ENCODE measurements at regions not wholly inside any gene's neighbourhood (a gene's known extent, or its start where the extent isn't known, plus 50 kb on each side); places are given as distances from the start of the nearest gene placed in this dataset.

DNA sequence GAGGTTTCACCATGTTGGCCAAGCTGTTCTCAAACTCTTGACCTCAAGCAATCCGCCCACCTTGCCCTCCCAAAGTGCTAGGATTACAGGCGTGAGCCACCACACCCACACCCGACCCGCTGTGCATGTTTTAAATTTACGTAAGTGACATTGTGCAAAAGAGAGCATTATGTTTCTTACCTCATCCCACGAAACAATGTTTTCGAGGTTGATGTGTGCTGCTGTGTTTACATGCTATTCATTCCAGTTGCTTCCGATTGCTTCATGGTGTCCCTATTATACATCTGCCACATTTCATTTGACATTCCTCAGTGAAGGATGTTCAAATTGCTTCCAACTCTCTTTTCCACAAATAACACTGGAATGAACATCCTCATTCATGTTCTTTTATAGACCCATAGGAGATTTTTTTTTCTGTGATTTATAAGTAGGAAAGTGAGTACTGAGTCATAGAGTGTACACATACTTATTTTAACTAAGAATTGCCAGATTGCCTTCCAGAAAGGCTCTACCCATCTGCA, 403.9 kb upstream of the JARID2 start:
- no peak for DNase-seq

DNA sequence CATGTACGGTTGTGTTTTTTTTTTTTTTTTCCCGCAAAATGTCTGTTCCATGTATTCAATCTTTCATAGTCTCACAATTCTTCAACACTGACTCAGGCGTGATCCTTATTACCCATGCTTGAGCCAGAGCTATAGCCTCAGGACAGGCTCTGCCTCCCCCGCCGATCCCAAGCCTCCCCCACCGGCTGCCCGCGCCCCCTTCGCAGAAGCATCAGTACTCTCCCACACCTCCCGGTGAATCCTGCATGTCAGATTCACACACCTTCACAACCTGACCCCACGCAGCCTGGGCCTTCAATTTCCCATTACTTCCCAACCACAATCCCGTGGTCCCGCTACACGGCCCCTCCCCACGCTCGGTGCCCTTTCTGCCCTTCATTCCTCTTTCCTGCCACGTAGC, 401.5 kb upstream of the JARID2 start:
- DNase-seq, result no peak

DNA sequence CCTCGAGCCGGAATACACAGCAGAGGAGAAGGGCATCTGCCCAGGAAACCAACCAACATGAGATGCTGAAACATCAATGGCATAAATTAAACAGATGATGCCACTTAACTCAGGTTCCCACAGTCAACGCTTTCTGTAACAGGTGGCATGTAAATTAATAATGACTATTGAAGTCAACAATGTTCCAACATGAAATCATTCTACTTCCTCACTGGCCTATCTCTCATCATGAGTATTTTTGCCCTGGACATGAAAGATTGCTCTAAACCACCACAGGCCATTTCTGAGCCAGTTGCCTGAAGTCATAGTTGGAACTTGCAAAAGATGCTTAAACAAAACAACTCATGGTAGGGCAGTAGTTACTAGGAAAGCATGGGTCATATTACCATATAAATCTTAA, 397.9 kb upstream of the JARID2 start:
- DNase-seq, result no peak

DNA sequence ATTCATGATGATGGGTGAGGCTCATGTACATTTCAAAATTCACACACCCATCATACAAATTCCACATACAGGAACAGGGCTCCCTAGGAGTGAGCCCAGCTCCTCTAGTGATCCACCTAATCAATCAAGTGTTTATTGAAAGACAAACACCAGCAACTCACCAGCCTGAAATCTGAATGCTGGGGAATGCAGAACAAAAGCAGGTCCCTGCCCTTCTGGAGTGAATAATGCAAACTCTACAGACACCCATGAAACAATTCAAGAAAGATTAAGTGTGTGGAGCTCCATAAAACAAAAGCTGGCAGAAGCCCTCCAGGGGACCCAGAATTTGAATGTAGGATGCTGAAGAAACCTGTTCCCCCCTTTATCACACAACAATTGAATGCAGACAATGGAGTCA, 396.7 kb upstream of the JARID2 start:
- DNase-seq, result no peak

DNA sequence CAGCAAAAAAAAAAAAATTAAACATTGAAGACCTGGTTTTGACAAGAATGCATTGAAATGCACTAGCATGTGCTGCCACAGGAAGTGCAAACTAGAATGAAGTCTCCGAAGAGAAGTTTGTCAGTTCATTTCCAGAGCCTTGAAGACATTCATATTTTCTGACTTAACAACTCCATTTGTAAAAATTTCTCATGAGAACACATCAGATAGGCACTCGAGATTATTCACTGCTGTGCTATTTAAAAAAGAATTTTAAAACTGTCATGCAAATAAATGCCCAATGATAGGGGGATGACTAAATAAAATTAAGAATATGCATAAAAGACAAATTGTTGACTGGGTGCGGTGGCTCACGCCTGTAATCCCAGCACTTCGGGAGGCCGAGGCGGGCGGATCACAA, 394.6 kb upstream of the JARID2 start:
- no peak for DNase-seq

DNA sequence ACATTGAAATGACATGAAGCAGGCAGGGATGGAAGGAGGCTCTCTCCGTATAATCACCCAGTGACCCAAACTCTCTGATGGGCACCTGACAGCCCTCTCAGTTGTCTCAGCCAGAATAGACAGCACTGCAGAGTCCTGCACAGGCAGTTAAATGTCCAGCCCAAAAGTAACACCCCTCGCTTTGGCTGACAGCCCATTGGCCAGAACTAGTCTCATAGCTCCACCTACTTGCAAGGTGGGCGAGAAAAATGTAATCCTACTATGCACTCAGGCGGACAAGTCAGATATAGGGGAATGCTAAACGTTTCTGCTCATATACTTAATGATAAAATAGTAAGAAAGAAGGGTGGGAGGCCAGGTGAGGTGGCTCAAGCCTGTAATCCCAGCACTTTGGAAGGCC, 393.5 kb upstream of the JARID2 start:
- no peak for DNase-seq

DNA sequence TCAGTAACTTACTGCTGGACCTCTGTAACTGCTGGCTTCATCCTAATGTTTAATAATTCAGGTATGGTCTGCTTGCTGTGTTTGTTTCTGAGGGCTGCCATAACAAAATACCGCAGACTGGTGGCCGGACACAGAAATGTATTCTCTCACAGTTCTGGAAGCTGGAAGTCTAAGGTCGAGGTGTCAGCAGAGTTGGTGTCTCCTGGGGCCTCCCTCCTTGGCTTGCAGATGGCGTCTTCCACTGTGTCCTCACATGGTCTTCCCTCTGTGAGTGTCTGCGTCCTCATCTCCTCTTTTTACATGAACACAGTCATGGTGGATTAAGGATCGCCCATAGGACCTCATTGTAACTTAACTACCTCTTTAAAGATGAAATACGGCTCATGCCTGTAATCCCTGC, 389.7 kb upstream of the JARID2 start:
- no peak for DNase-seq

DNA sequence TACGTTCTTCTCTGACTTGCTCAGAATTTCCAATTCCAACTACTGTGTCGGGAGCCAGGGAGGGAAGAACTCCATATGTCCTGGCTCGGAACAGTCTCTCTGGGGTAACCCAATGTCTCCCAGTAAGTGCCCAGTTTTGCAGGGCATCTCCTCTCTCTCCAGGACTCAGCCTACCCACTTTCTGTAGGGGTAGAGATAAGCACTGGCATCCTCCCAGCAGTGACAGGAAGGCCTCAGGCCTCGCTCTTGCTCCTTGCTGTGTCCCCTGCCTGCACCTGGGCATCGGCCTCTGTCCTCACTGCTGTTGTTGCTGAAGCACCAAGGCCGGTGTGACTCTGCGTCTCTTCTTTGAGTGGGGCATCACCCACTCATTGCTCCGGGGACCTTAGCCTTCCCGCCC, 388.9 kb upstream of the JARID2 start:
- no peak for DNase-seq

DNA sequence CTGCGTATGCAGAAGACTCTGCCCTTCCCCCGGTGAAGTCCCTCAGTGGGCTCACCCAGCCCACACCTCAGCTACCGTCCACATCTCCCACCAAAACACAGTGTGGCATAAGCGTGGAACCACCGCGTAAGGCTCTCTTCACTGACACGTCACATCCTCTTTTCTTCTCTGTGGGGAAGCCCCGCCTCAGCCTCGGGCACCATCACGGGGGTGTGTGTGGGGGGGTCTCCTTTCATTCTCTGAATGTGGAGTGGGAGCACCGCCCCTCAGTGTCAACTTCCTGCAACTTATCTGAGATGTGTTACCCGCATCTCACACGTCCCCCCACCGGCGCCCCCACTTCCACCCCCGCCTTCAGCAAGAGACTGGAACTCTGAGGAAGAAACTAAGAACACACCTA, 388.4 kb upstream of the JARID2 start:
- DNase-seq, result no peak

DNA sequence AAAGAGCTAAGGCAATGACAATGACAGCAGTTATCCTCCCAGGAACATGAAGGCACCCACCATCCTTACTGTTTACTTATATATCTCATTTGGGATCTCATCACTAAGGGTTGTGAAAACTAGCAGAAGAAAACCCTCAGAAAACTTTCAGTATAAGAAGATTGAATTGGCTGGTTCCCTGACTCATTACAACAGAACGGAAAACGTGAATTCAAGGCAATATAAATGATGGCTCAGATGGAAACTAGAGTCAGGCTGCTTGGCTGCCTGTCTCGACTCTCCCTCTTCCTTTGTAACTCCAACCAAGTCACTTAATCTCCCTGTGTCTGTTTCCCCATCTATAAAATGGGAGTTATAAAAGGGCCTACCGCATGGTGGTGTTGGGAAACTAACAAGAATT, 387.1 kb upstream of the JARID2 start:
- no peak for DNase-seq

DNA sequence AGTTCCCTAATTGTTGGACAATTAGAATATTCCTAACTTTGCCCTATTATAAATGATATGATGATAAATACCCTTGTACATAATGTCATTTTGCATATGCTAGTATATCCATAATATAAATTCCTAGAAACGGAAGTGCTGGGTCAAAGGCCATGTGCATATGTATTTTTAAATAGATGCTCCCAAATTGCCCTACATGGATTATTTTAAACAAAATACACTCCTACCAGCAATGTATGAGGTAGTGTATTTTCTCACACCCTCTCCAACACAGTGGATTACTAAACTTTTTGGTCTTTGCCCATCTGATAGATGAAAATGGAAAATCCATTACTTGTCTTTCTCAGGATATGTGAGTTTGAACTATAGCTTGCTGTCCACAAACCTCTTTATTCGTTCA, 385.1 kb upstream of the JARID2 start:
- no peak for DNase-seq

DNA sequence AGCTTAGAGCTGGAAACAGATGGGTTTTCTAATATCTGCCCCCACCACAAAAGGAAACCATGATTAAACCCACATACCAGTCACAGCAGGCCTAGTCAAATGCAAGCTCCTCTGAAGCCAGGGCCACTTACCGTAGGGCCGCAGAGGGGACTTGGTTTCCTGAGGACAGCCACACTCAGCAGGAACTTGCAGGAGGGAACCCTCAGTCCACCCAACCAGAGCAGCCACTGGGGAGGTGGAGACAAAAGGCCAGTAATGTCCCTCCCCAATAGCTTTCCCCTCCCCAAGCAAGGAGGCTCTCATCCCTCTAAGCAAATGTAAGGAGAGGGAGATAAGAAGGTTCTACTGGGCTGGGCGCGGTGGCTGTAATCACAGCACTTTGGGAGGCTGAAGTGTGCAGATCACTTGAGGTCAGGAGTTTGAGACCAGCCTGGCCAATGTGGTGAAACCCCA, 384.4 kb upstream of the JARID2 start:
- no peak for DNase-seq

DNA sequence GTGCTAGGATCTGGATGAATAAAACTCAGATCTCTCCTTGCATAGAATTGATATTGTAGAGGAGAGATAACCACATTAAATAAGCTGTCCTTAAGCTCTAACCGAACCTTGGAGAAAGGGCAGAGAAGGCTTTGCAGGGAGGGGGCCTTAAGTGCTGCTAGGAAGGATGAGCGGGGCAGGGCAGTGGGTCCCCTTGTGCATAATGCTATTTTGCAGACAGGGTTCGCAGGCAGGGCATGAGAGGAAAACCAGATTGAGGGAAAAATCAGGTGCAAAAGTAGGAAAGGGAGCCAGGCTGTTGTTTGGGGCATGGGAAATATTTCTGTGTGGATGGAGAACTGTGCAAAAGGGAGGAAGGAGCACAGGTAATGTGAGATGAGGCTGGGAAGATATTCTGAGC, 383.0 kb upstream of the JARID2 start:
- no peak for DNase-seq

DNA sequence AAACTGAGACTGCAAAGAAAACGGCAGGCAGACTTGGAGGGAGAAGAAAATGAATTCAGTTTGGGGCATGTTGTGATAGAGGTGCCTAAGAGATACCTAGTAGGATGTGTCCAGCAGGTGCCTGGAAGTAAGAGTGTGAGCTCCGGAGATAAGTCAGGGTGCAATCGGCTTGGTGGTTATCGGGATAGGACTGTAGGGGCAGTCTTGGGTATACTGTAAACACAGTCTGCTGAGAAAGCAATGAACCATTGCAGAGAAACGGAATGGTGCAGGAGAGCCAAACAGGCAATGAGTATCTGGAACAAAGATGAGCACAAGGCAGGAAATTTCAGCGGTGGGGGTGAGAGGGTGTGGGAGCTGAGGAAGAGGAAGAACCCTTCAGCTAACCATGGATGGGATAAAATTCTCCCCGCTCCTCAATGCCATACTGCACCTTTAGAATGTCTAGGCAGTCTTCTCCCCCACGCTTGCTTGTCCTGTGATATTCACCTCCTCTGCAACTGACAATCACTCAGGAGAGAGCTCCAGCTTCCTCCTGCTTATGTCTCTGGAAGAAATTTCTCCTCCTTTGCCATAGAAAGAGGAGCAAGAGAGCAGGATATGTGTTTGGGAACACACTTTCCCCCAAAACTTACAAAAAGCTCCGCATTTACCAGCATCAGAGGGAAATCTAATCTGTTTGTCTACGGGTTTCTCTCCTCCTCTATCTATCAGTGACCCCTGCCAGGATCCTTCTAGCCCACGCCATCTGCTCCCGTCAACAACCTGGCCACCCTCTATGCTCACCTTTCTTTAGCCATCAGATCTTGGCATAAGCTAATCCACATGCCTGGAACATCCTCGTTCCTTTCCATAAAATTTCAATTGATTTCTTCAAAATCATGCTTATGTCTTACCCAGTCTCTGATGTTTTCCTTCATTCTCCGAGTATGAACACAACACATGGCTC, 381.7 kb upstream of the JARID2 start:
- DNase-seq, result no peak

DNA sequence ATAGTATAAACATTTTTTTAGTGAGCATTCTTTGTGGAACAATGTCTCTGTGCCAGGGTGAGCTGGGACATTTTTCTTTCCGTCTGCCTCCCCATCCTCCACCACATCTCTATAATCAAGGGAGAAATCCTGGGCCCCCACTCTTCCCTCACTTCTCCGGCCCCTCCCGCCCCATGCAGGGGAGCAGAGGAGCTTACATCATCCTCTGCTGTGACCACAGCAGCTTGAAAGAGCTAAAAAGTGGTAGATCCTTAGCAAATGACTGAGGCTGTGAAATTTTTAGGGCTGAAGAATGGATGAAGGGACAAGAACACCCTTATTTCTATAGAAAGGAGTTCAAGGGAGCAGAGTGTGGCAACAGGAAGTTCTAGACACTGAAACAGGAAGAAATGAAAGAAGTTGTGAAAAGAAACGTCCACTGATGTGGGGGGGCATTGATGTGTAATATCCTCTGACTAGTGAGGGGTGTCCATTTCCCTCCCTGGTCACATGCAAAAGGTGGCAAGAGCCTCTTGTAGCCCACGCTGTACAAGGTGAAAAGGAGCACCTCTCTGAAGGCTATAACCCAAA, 380.3 kb upstream of the JARID2 start:
- no peak for DNase-seq

DNA sequence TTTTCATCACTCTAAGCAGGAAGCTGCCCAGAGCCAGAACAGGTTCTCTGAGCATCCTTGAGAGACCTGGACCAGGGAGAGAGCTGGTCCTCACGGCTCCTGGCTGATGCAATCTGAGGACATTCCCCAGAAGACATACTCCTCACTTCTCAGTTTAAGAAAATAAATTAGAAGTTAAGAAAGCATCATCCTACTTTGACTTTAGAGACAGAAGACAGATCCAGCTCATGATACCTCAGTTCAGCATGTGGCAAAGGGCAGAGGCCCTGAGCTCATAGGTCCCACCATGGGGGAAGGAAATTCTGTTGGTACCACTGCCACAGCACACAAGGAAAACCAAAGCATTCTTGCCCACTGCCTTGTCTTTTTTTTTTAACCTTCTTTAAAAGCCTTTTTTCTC, 378.1 kb upstream of the JARID2 start:
- DNase-seq, result no peak

DNA sequence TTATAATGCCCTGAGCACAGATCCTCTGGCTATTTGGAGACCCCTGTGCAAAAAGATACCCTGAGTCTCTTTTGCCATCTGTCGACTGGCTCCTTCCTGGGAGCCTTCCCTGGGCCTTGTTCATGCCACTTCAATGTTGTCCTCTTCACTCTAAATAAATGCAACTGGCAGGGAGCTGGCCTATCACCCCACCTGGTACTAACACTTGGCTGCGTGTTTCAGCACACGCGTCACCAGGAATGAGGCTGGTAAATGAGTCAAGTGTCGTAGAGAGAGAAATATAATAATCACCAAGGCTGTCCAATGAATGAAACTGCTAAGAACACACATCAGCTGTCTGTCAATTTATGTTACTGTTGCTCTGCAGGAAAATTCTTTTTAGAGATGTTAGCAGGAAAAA, 374.6 kb upstream of the JARID2 start:
- no peak for DNase-seq

DNA sequence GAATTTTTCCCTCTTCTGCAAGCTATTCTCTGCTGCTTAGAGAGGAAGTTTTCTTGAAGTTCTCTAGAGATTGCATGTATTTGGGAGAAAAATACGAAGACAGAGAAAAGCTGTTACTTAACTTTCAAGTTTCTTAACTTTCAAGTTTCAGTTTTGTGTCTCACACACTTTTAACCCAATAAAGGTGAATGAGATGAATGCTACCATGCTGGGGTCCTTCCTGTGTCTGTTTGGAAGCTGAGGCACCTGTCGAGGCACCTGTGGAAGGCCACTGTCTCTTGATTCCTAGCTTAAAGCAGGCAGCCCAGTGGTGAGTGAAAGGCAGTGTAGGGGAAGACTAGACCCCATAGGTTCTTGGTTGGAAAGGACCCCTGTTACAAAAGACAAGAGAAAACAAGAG, 372.8 kb upstream of the JARID2 start:
- no peak for DNase-seq

DNA sequence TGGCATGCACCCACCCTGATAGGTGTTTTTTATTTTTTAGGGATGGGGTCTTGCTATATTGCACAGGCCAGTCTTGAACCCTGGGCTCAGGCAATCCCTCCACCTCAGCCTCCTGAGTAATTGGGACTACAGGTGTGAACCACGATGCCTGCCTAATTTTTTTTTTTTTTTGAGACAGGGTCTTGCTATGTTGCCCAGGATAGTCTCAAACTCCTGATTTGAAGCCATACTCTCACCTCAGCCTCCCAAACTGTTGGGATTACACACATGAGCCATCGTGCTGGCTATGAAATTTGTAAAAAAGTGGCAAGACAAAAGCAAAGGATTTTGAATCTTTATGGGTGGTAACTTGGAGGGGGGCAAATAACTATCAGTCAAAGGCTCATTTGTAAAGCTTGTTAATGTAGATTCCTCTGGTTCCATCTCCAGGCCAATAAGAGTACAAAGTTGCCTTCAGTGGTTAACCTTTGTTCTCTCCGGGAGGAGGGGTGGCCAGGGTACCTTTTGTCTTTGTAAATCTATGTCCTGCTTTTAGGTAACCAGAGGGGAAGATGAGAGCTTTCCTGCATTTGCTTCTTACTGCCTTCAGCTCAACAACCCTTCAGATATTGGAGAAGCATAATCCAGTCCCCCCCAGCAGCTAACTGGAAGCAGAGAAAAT, 372.0 kb upstream of the JARID2 start:
- DNase-seq, result no peak

DNA sequence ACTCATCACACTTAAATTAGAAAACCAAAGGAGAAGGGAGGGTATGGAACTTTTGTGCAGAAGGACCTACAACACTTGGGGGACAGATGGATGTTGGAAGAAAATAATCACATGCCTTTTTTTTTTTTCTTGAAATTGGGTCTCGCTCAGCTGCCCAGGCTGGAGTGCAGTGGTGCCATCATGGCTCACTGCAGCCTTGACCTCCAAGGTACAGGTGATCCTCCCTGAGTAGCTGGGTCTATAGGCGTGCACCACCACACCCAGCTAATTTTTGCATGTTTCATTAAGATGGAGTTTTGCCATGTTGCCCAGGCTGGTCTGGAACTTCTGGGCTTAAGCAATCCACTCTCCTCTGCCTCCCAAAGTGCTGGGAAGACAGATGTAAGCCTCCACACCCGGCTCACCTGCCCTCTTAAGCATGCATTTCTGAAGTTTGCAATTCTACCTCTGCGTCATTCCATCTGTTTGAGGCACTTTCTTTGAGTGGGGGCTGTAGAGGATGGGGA, 370.8 kb upstream of the JARID2 start:
- no peak for DNase-seq

DNA sequence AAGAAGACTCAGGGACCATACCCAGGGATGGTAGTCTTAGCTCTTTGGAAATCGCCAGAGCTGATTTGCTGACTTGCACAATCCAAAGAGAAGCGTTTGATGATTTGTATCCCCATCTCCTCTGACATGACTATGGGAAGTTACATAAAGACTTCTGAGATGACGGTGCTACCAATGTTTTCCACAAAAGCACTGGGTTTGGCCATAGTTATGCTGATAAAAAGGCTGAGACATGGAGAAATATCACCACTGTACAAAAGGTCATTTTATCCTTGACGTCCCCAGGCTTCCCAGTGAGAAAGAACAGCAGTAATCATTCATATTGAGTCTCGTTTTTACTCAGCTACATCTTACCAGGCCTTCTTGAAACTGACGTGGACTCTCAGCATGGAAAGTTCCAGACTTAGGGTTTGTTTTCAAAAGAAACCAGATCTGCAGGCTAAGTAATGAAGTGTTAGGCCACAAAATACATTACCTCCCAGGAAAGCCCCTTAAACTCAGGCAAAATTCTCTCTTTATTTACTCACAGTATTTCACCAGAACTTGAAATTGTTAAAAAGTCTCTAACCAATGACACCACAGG, 370.3 kb upstream of the JARID2 start:
- no peak for DNase-seq

DNA sequence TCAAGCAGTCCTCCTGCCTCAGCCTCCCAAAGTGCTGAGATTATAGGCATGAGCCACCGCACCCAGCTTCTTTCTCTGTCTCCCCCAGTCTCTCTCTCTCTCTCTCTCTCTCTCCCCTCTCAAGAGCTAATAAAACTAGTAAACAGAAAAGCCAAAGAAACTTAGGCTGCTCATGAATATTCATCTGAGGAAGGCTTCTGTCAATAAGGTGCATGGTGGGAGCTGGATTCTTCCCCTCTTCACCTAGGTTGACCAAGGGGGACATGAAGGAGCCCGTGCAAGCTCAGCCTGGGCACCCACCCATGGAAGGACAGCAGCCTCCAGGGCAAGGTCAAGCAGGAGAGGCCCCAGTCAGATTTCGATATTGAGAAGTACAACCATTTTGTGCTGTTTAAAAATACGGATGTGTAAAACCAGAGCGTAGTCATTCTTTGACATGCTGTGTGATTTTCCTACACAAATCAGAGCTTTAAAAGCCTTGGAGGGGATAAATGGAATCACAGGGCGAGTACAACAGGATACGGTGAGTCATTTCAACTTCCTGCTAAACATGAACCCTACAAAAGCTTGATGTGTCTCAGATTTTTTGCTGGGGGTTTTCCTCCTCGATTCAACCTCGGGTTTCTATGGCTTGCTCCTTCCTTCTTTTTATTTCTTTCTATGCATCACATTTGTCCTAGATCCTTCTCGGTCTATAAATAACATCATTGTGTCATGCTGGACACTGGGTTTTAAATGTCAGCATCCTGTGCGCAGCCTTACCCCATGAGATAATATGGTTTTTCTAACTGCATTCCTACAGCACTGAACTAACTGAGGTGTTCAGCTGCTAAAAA, 368.9 kb upstream of the JARID2 start:
- DNase-seq, result no peak

Data from eye (tissue), 1 donor.